Peyer's patch (tissue), 4 donors: ENCODE measurements at regions not wholly inside any gene's neighbourhood (a gene's known extent, or its start where the extent isn't known, plus 50 kb on each side); places are given as distances from the start of the nearest gene placed in this dataset.

ENCODE experiments used
- DNase-seq, 3 donors: peaks; one replicate each; pipeline ENCODE4 v3.0.0-alpha.2; 2017 to 2019
- H3K27ac ChIP-seq, 4 donors: fragments of 200-600 bp; sonication (generic); one replicate each; pipeline ENCODE4 v1.5.1; 2016 to 2019
- H3K27me3 ChIP-seq, 2 donors: fragments of 200-600 bp; sonication (generic); one replicate each; pipeline ENCODE4 v1.5.1; 2019
- H3K36me3 ChIP-seq, 3 donors: fragments of 200-600 bp; sonication (generic); one replicate each; pipeline ENCODE4 v1.5.1; 2016 to 2019
- H3K4me1 ChIP-seq, 4 donors: fragments of 200-600 bp; sonication (generic); one replicate each; pipeline ENCODE4 v1.5.1; 2016 to 2019
- H3K4me3 ChIP-seq, 4 donors: fragments of 200-600 bp; sonication (generic); 1 replicate in 3 of 4; 2 replicates in 1 of 4; pipeline ENCODE4 v1.5.1; 2016 to 2019; ENCODE audit warnings: mild to moderate bottlenecking in 1 of 4
- H3K9me3 ChIP-seq, 4 donors: fragments of 200-600 bp; sonication (generic); one replicate each; pipeline ENCODE4 v1.5.1; 2016 to 2019; ENCODE audit warnings: mild to moderate bottlenecking in 1 of 4
- CTCF ChIP-seq, 6 experiments: fragments of 450-650 bp in 4 of 6; fragments of 200-600 bp in 2 of 6; sonication (generic) in 1 of 6; IDR thresholded peaks; one replicate each; pipeline ENCODE4 v1.5.1; 2017 to 2019; ENCODE audit warnings: antibody characterized with exemption in 6 of 6, mild to moderate bottlenecking in 3 of 6, moderate library complexity in 1 of 6
- POLR2A ChIP-seq, 2 donors: fragments of 450-650 bp; IDR thresholded peaks; one replicate each; pipeline ENCODE4 v1.5.1; 2017; ENCODE audit warnings: antibody characterized with exemption in 2 of 2, mild to moderate bottlenecking in 2 of 2, moderate library complexity in 2 of 2

- no peaks in the 10 kb centered on the region for H3K9me3 ChIP-seq
- H3K27me3 ChIP-seq: no peaks in the 10 kb centered on the region
- no peak for TF ChIP-seq CTCF (IDR thresholded peaks at IDR 0.05)
- TF ChIP-seq POLR2A (IDR thresholded peaks at IDR 0.05): no peak
- no peak for DNase-seq
- peaks cover 0 to 8% (median 0%) of the 10 kb centered on the region in 3 donors for H3K36me3 ChIP-seq
- H3K4me3 ChIP-seq: no peak overlapping the region
- no peak overlapping the region for H3K27ac ChIP-seq
- no peaks in the 10 kb centered on the region for H3K4me1 ChIP-seq
Observed at GRCh38 chr19:5263615-5264014, 77.0 kb downstream of the PTPRS start.

- DNase-seq: no peak
- H3K36me3 ChIP-seq: peaks cover 0 to 10% (median 0%) of the 10 kb centered on the region in 3 donors
Observed at GRCh38 chr19:5262721-5263120, 77.9 kb downstream of the PTPRS start.

GRCh38 chr19:5261156-5261890 lies 79.3 kb downstream of the PTPRS start:
- Histone ChIP-seq H3K27me3 (no peaks in the 10 kb centered on the region), H3K36me3 (peaks cover 0 to 22% (median 0%) of the 10 kb centered on the region in 3 donors), H3K4me1 (no peaks in the 10 kb centered on the region), H3K9me3 (peaks cover 0 to 3% (median 0%) of the 10 kb centered on the region in 4 donors), H3K27ac (no peak overlapping the region), H3K4me3 (no peak overlapping the region)
- TF ChIP-seq POLR2A (IDR thresholded peaks at IDR 0.05): no peak
- TF ChIP-seq CTCF (IDR thresholded peaks at IDR 0.05): no peak
- DNase-seq: no peak

More at GRCh38 chr19:5262721-5263120, 77.9 kb downstream of the PTPRS start:
- TF ChIP-seq CTCF (IDR thresholded peaks at IDR 0.05) (no peak), POLR2A (IDR thresholded peaks at IDR 0.05) (no peak)
- Histone ChIP-seq H3K27ac (no peak overlapping the region), H3K4me3 (no peak overlapping the region), H3K4me1 (no peaks in the 10 kb centered on the region), H3K9me3 (no peaks in the 10 kb centered on the region), H3K27me3 (no peaks in the 10 kb centered on the region)

- H3K4me1 ChIP-seq: no peaks in the 10 kb centered on the region
- DNase-seq: no peak
- no peak for TF ChIP-seq POLR2A (IDR thresholded peaks at IDR 0.05)
- TF ChIP-seq CTCF (IDR thresholded peaks at IDR 0.05): no peak
- H3K9me3 ChIP-seq: peaks cover 0 to 6% (median 0%) of the 10 kb centered on the region in 4 donors
- H3K27me3 ChIP-seq: no peaks in the 10 kb centered on the region
- H3K36me3 ChIP-seq: peaks cover 0 to 22% (median 0%) of the 10 kb centered on the region in 3 donors
- no peak overlapping the region for H3K27ac ChIP-seq
- H3K4me3 ChIP-seq: no peak overlapping the region
Observed at GRCh38 chr19:5260381-5260967, 80.1 kb downstream of the PTPRS start.

- no peak for DNase-seq
- Histone ChIP-seq H3K27me3 (no peaks in the 10 kb centered on the region), H3K4me1 (no peaks in the 10 kb centered on the region), H3K4me3 (no peak overlapping the region), H3K36me3 (peaks cover 0 to 22% (median 0%) of the 10 kb centered on the region in 3 donors), H3K9me3 (peaks cover 0 to 13% (median 3%) of the 10 kb centered on the region in 4 donors), H3K27ac (no peak overlapping the region)
- no peak for TF ChIP-seq CTCF (IDR thresholded peaks at IDR 0.05)
- TF ChIP-seq POLR2A (IDR thresholded peaks at IDR 0.05): no peak
Observed at GRCh38 chr19:5259750-5260149, 80.9 kb downstream of the PTPRS start.
